Coronary artery (tissue), 2 donors: ENCODE measurements at regions not wholly inside any gene's neighbourhood (a gene's known extent, or its start where the extent isn't known, plus 50 kb on each side); places are given as distances from the start of the nearest gene placed in this dataset.

Experiments
- DNase-seq: peaks from one replicate; pipeline ENCODE4 v3.0.0-alpha.2; 2017; ENCODE audit warnings: low spot score
- H3K27ac ChIP-seq, 2 donors: fragments of 200-600 bp; sonication (generic); one replicate each; pipeline ENCODE4 v1.5.1; 2016 to 2019
- H3K4me3 ChIP-seq: fragments of 200-600 bp; sonication (generic); 2 replicates; pipeline ENCODE4 v1.5.1; 2016; ENCODE audit warnings: mild to moderate bottlenecking, moderate library complexity
- TF ChIP-seq, protein P1 (sequence below): fragments of 200-600 bp; sonication (generic); IDR thresholded peaks from one replicate; pipeline ENCODE4 v1.5.1; 2019; ENCODE audit warnings: antibody characterized with exemption

DNA sequence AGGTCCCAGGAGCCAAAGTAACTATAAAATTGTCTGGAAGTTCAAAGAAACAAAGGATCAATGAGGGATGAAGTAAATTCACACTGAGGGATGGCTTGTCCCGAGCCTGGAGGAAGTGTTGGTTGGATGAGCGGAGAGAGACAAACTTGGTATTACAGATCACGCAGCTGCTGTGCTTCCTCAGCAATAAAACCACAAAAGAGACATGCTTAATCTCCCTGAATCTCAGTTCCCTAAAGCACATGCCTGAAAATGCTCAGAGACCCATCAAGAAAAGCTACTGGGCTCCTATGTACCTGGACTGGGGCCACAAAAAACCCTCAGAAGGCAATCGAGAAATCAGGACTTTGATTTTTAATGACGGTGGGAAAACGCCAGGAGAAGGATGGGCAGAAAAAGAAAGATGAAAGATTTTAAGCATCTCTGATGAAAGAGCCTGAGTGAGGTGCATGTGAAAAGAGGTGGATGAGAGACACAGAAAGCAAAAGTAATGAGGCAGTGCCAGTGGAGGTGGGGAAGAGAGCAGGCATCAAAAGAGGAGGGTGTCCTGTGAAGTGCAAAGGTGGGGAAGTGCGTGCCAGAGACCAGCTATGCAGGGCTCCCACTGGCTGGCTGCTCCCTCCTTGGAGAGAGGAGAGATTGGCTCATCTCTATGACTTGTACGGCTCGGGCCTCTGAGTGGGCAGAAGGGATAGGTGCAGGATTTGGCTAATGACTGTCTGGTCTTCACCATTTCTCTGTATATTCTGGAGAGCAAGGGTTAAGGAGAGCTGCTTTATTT lies 143.7 kb downstream of the ABCC12 start:
- H3K27ac ChIP-seq = no peak overlapping the region
- TF ChIP-seq, protein P1, sequence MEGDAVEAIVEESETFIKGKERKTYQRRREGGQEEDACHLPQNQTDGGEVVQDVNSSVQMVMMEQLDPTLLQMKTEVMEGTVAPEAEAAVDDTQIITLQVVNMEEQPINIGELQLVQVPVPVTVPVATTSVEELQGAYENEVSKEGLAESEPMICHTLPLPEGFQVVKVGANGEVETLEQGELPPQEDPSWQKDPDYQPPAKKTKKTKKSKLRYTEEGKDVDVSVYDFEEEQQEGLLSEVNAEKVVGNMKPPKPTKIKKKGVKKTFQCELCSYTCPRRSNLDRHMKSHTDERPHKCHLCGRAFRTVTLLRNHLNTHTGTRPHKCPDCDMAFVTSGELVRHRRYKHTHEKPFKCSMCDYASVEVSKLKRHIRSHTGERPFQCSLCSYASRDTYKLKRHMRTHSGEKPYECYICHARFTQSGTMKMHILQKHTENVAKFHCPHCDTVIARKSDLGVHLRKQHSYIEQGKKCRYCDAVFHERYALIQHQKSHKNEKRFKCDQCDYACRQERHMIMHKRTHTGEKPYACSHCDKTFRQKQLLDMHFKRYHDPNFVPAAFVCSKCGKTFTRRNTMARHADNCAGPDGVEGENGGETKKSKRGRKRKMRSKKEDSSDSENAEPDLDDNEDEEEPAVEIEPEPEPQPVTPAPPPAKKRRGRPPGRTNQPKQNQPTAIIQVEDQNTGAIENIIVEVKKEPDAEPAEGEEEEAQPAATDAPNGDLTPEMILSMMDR = no peak
- DNase-seq = no peak
- H3K4me3 ChIP-seq = no peak overlapping the region

DNA sequence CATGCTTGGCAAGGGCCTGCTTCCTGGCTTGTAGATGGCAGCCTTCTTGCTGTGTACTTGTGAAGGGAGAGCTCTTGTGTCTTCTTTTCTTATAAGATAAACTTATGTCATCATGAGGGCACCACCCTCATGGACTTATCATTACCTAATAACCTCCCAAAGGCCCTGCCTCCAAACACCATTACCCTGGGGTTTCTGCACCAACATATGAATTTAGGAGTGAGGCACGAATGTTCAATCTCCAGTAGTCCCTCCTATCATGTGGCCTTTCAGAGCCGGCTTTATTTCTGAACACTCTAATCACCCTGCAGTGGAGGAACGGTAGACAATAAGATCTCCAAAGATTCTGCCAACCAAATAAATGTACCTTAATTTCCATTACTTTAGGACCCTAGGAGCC lies 144.3 kb downstream of the ABCC12 start:
- H3K4me3 ChIP-seq = no peak overlapping the region
- H3K27ac ChIP-seq = no peak overlapping the region
- no peak for DNase-seq
- TF ChIP-seq, protein P1 = no peak

DNA sequence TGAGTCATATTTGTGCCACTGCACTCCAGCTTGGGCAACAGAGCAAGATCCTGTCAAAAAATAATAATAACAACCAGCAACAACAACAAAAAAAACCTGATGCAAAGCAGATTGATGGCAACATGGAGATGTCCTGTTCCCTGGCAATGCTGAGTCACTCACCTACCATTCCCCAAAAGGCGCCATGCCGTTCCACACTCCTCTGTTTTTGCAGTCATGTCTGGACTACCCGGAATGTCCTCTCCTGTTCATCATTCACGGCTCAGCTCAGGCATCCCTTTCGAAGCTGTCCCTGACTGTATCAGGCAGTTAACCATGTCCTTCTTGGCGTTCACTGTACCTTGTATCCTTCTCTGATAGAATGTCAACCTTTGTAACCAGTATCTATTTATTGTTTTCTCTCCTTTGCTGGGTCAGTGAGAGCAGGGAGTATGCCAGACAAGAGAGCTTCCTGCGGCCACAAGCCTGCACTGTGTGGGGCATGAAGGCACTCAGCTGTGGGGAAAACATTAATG lies 147.7 kb downstream of the ABCC12 start:
- Histone ChIP-seq H3K27ac (no peak overlapping the region), H3K4me3 (no peak overlapping the region)
- DNase-seq = no peak
- TF ChIP-seq, protein P1 = no peak

DNA sequence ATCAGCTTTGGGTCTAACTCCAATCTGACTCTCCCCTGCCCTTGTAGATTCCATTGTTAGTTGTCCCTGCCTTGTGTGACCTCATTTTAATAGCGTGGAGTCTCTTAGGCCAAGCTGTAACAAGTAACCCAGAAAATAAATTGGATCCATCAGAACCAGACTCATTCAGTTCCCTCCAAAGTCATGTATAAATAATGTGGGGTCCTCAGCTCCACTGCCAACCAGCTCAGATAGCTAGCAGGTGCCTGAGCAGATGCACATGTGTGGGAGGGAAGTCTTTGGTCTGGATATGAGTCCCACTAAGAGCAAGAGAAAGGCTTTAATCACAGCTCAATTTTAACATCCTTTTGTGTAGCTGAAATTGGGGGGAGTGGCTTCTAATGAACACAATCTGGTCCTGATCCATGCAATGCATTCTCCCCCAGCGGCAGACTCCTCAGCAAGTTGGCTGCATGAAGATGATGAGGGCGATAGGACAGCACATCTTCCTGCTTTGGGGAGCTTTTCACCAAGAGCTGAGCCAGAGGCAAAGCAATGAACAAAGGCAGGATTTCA lies 151.6 kb downstream of the ABCC12 start:
- TF ChIP-seq, protein P1 = no peak
- H3K4me3 ChIP-seq = no peak overlapping the region

DNA sequence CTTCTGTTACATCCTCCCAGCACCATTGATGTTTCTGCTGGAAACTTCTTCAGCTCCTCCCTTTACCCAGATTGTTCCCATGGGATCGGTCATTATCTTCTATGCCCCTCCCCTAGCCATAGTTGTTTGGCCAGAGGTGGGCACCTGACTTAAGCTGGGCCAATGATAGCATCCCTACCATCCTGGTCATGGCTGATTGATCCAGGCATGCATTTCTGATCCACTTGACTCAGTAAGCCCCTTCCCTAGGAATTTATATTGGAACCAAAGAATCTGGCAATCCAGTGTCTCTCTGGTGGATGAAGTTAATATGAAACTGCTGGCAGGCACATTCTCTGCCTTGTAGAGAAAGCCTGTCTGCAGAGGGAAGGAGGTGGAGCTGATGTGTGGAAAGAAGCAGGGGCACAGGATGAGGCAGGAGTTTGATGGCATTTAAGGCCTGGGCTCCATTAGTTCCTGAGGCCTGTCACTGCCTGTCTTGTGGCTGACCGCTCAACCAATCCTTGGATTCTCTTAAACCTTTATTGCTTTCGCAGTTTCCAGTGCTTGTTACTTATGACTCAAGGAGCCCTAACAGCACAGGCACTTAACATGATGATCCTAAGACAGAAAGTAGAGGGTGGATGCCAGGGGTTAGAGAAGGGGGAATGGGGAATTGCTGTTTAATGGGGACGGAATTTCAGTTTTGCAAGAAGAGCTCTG lies 152.4 kb downstream of the ABCC12 start:
- H3K4me3 ChIP-seq = no peak overlapping the region
- DNase-seq = no peak
- H3K27ac ChIP-seq = no peak overlapping the region
- TF ChIP-seq, protein P1 = no peak

More for the DNA sequence above, 151.6 kb downstream of the ABCC12 start:
- no peak overlapping the region for H3K27ac ChIP-seq
- DNase-seq = no peak

DNA sequence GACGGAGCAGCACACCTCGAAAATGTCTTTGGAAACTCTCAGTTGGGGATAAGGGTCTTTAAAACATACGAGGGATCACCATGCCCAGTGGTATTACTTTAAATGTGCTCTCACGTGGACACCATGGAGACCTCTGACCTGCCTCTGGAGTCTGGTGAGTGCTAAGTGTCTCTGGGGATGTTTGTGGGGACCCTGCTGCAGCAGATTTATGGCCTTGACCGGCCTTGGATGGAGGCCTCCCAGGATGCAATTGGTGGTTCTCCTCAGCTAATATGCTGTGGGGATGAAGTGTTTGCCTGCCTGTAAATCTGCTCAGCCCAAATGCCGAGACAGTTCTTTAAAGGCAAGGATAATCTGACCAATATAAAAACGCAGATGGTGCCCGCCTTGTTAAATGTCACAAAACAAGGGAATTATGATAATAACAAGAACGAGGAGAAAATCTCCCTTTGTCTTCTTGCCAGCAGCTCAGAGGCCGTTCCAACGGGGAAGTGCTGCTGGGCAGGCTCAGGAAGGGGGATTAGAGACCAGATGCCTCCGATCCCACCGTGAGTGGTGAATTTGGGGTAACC lies 154.4 kb downstream of the ABCC12 start:
- Histone ChIP-seq H3K27ac (no peak overlapping the region), H3K4me3 (no peak overlapping the region)
- no peak for DNase-seq
- TF ChIP-seq, protein P1 = no peak
